HL-60 (cell line): ENCODE measurements at regions not wholly inside any gene's neighbourhood (a gene's known extent, or its start where the extent isn't known, plus 50 kb on each side); places are given as distances from the start of the nearest gene placed in this dataset.

Experiments
- DNase-seq, 2 experiments: peaks; one replicate each; pipeline ENCODE4 v3.0.0-alpha.2; 2010 to 2020; ENCODE audit warnings: low read depth in 1 of 2, low spot score in 1 of 2
- H3K27ac ChIP-seq: fragments of 250-450 bp; sonication (Bioruptor Pico); replicated peaks from 2 replicates; pipeline ENCODE4 v1.5.1; 2020; ENCODE audit warnings: mild to moderate bottlenecking, moderate library complexity
- H3K27me3 ChIP-seq: fragments of 250-450 bp; sonication (Bioruptor Pico); 2 replicates; pipeline ENCODE4 v1.5.1; 2021; ENCODE audit warnings: mild to moderate bottlenecking, moderate library complexity; ENCODE audit not compliant: insufficient read depth, poor library complexity, severe bottlenecking
- H3K4me3 ChIP-seq: replicated peaks from 2 replicates; pipeline ENCODE4 v1.5.1; 2011; ENCODE audit warnings: mild to moderate bottlenecking, control low read depth, low read length; ENCODE audit not compliant: insufficient read depth
- CTCF ChIP-seq: IDR thresholded peaks from one replicate; pipeline ENCODE4 v1.5.1; 2011; ENCODE audit warnings: low read length, control low read depth, inconsistent platforms; ENCODE audit not compliant: insufficient read depth
- GABPA ChIP-seq: IDR thresholded peaks from 2 replicates; pipeline ENCODE4 v1.6.1; 2012; ENCODE audit warnings: low read depth
- POLR2AphosphoS5 ChIP-seq: IDR thresholded peaks from 2 replicates; pipeline ENCODE4 v1.6.1; 2012; ENCODE audit warnings: low read depth
- REST ChIP-seq: IDR thresholded peaks from 2 replicates; pipeline ENCODE4 v1.6.1; 2012; ENCODE audit warnings: low read depth; ENCODE audit not compliant: insufficient replicate concordance
- SPI1 ChIP-seq: IDR thresholded peaks from 2 replicates; pipeline ENCODE4 v1.6.1; 2012; ENCODE audit warnings: low read depth, mild to moderate bottlenecking, borderline replicate concordance

GRCh38 chr5:71771191-71771590 is 52.1 kb downstream of the CARTPT start:
- Histone ChIP-seq H3K27me3 (no peaks in the 10 kb centered on the region), H3K4me3 (no peak overlapping the region), H3K27ac (no peak overlapping the region)
- TF ChIP-seq REST, result no peak
- TF ChIP-seq POLR2AphosphoS5, result no peak
- no peak for TF ChIP-seq SPI1
- no peak for TF ChIP-seq CTCF
- TF ChIP-seq GABPA, result no peak
- no peak for DNase-seq

GRCh38 chr5:71778678-71779276 is 59.7 kb downstream of the CARTPT start:
- DNase-seq, result peak; percentile 1 to 5
- Histone ChIP-seq H3K27ac (no peak overlapping the region), H3K27me3 (no peaks in the 10 kb centered on the region), H3K4me3 (no peak overlapping the region)
- no peak for TF ChIP-seq SPI1
- TF ChIP-seq REST, result no peak
- TF ChIP-seq POLR2AphosphoS5, result no peak
- TF ChIP-seq GABPA, result no peak
- peak; percentile 58 for TF ChIP-seq CTCF

- no peak overlapping the region for H3K27ac ChIP-seq
- DNase-seq, result no peak
- no peak overlapping the region for H3K4me3 ChIP-seq
- no peaks in the 10 kb centered on the region for H3K27me3 ChIP-seq
- TF ChIP-seq GABPA (no peak), POLR2AphosphoS5 (no peak), SPI1 (no peak), CTCF (no peak), REST (no peak)
Measured at GRCh38 chr5:71780597-71780996, 61.5 kb downstream of the CARTPT start.
